Subcutaneous abdominal adipose tissue (tissue), 5 donors: ENCODE measurements at regions not wholly inside any gene's neighbourhood (a gene's known extent, or its start where the extent isn't known, plus 50 kb on each side); places are given as distances from the start of the nearest gene placed in this dataset.

ENCODE experiments used
- H3K27ac ChIP-seq: one replicate; pipeline ENCODE4 v1.7.0; 2013; ENCODE audit warnings: low read depth, mild to moderate bottlenecking, inconsistent platforms, low read length, moderate library complexity
- H3K27me3 ChIP-seq, 5 donors: one replicate each; pipeline ENCODE4 v1.7.0; 2013; ENCODE audit warnings: low read length in 5 of 5, inconsistent platforms in 1 of 5; ENCODE audit not compliant: control insufficient read depth in 5 of 5, insufficient read depth in 4 of 5
- H3K36me3 ChIP-seq, 5 donors: one replicate each; pipeline ENCODE4 v1.7.0; 2013; ENCODE audit warnings: low read length in 5 of 5; ENCODE audit not compliant: control insufficient read depth in 5 of 5, insufficient read depth in 5 of 5
- H3K4me1 ChIP-seq, 5 donors: one replicate each; pipeline ENCODE4 v1.7.0; 2013; ENCODE audit warnings: low read length in 5 of 5, mild to moderate bottlenecking in 3 of 5, moderate library complexity in 1 of 5; ENCODE audit not compliant: control insufficient read depth in 5 of 5, insufficient read depth in 5 of 5
- H3K4me3 ChIP-seq, 5 donors: one replicate each; pipeline ENCODE4 v1.7.0; 2013; ENCODE audit warnings: low read length in 5 of 5, low read depth in 1 of 5
- H3K9ac ChIP-seq, 5 donors: one replicate each; pipeline ENCODE4 v1.7.0; 2013; ENCODE audit warnings: low read length in 5 of 5, mild to moderate bottlenecking in 4 of 5, moderate library complexity in 3 of 5
- H3K9me3 ChIP-seq, 5 donors: one replicate each; pipeline ENCODE4 v1.7.0; 2013; ENCODE audit warnings: low read length in 5 of 5; ENCODE audit not compliant: control insufficient read depth in 5 of 5
- donor health status: healthy.
- donor health status: healthy.
- donor health status: healthy.
- donor health status: healthy.
- donor health status: healthy.

DNA sequence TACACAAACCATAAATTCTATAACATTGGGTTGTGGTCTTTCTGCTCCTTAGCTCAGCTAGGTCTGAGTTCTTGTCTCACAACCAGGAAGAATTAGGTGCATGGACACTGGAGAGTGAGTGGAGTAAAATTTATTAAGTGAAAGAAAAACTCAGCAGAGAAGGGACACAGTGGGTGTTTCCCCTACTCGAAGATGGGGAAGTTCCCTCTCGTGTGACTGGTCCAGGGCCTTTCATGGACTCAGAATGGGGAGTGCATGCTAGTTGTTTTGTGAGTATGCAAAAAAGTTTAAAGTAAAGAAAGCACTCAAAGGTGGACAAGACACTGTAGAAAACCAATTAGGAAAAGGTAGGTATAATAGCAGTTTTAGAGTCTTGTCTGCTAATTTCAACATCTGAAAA, 215.5 kb upstream of the RORA start:
- H3K27me3 ChIP-seq: no peaks in the 10 kb centered on the region
- H3K36me3 ChIP-seq: no peaks in the 10 kb centered on the region
- H3K4me3 ChIP-seq: no peak overlapping the region
- H3K27ac ChIP-seq: no peak overlapping the region
- H3K9ac ChIP-seq: no peak overlapping the region
- H3K9me3 ChIP-seq: peaks cover 0 to 5% (median 0%) of the 10 kb centered on the region in 5 donors
- H3K4me1 ChIP-seq: no peaks in the 10 kb centered on the region

DNA sequence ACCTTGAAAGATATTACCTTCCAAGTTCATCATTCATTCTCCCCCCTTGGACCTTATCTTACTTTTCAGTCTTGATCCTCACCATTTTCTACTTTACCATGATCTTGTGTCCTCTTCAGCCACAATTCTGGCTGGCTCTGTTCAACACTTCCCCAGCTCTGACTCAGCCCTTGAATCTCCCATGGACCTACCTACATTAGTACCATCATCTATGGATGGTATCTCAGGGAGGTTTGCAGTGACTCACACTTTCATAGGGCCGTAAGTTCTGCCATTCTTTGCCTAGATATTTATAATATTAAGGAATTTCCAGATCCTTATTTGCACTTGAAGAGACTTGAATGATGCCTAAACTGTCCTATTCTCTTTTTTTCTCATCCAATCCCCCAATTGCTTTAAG, 213.7 kb upstream of the RORA start:
- H3K9me3 ChIP-seq: peaks cover 0 to 5% (median 0%) of the 10 kb centered on the region in 5 donors
- H3K27me3 ChIP-seq: no peaks in the 10 kb centered on the region
- no peaks in the 10 kb centered on the region for H3K4me1 ChIP-seq
- no peaks in the 10 kb centered on the region for H3K36me3 ChIP-seq
- H3K4me3 ChIP-seq: no peak overlapping the region
- H3K9ac ChIP-seq: no peak overlapping the region
- no peak overlapping the region for H3K27ac ChIP-seq

DNA sequence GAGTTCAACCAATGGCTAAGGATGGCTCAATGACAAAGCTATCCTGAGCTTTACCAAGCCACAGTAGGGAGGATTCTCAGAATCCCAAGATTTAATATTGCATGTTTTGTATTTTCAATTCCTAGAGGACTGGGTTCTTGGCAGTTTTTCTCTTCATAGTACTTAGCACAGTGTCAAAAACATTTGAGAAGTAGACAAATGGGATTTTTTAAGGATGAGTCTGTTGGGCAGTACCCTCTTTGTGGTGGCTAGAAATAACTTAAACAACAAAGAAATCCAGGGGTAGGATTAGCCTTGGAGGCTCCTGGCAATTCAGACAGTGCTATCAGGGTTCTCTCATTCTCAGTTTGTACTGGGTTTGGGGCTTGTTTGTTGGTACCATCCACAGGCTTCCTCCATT, 212.8 kb upstream of the RORA start:
- Histone ChIP-seq H3K27me3 (no peaks in the 10 kb centered on the region), H3K9ac (no peak overlapping the region), H3K4me3 (no peak overlapping the region), H3K36me3 (no peaks in the 10 kb centered on the region), H3K4me1 (no peaks in the 10 kb centered on the region), H3K9me3 (peaks cover 0 to 5% (median 0%) of the 10 kb centered on the region in 5 donors), H3K27ac (no peak overlapping the region)

DNA sequence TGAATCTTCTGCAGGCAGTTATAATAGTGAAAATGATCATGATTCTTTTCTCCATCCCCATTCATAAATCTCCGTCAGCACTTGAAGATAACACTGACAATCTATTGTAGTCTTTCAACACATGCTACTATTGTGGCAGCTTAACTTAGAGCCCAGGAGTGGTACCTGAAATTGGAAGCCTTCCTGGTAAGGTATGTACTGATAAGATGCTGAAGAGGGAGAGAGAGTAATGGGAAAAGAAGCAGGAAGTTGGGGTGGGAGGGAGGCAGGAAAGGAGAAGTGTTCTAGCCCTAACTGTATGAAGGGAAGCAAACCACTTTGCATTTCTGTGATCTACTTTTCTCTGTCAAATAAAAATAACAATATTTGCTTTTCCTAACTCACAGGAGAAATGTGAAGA, 197.4 kb upstream of the RORA start:
- no peaks in the 10 kb centered on the region for H3K27me3 ChIP-seq
- no peak overlapping the region for H3K4me3 ChIP-seq
- no peaks in the 10 kb centered on the region for H3K9me3 ChIP-seq
- H3K4me1 ChIP-seq: no peaks in the 10 kb centered on the region
- no peak overlapping the region for H3K27ac ChIP-seq
- H3K9ac ChIP-seq: peak overlapping the region in 1 of 5 donors; percentile 6
- H3K36me3 ChIP-seq: no peaks in the 10 kb centered on the region

DNA sequence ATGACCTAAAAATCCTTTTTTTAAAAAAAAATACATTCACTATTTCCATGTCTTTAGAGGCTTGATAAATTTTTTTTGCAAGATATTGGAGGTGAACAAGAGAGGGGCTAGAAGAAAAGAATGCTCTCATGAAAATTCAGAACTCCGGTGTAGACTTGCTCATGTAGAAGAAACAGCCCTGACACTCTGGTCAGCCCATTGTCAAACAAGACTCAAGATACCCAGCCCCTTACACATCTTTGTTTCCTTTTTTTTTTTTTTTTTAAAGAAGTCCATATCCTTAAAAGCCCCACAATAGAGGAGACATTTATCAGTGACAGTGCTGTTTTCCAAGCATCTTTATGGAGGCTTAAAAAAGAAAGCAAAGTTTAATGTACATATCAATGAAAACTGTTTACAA, 196.8 kb upstream of the RORA start:
- no peaks in the 10 kb centered on the region for H3K36me3 ChIP-seq
- no peaks in the 10 kb centered on the region for H3K4me1 ChIP-seq
- H3K4me3 ChIP-seq: no peak overlapping the region

DNA sequence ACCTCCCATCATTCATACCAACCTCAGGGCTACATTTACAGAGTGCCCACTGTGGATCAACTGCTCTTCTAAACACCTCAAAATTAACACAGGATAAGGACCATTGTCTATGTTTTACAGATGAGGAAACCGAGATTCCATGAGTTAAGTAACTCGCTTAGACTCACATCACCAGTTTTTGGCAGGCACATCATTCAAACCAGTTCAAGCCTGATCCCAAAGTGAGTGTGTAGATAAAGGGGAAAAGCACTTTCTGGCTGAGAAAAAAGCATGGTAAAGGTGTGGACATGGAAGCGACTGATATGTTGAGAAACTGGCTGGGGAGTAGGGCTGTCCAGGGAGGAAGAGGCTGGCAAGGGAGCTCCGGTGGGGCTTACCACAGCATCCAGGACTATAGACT, 193.7 kb upstream of the RORA start:
- H3K4me3 ChIP-seq: no peak overlapping the region
- no peaks in the 10 kb centered on the region for H3K36me3 ChIP-seq
- H3K4me1 ChIP-seq: no peaks in the 10 kb centered on the region
- no peaks in the 10 kb centered on the region for H3K9me3 ChIP-seq
- no peak overlapping the region for H3K9ac ChIP-seq
- H3K27ac ChIP-seq: no peak overlapping the region
- no peaks in the 10 kb centered on the region for H3K27me3 ChIP-seq

More for the DNA sequence above, 196.8 kb upstream of the RORA start:
- Histone ChIP-seq H3K27me3 (no peaks in the 10 kb centered on the region), H3K9me3 (no peaks in the 10 kb centered on the region), H3K27ac (no peak overlapping the region), H3K9ac (no peak overlapping the region)

DNA sequence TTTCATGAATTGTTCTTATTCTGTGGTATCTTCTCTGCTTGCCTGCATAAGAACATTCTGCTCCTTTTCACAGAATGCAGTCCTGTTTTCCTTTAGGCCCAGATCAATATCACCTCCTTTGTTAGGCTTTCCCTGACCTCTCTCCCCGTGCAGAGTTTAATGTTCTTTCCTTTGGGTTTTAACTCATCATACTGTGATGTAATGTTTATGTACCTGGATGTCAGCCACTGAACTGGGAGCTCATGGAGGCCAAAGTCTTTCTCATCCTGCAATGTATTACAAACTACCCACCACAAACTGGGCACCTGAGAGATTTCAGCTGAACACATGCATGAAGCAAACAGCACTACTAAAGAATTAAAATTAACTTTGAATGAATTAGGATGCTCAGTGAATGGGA, 192.8 kb upstream of the RORA start:
- Histone ChIP-seq H3K36me3 (no peaks in the 10 kb centered on the region), H3K9me3 (no peaks in the 10 kb centered on the region), H3K4me3 (no peak overlapping the region)

DNA sequence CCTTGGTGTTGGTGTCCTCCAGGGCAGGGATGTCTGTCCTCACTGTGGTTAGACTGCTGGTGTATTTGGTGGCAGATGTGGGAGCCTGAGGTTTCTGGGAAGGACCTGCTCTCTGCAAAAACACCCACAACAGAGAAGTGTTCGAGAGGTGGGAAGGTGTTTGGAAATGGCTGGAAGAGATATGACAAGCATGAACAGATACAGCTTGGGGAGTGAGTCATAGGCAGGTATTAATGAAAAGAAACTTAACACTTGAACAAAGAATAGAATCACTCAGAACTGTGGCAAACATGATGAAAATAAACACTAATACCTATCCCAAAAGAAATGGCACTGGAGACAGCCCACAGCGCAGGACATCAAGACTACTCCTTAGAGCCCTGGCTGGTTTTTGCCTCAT, 192.4 kb upstream of the RORA start:
- no peaks in the 10 kb centered on the region for H3K9me3 ChIP-seq
- no peak overlapping the region for H3K9ac ChIP-seq
- H3K4me1 ChIP-seq: no peaks in the 10 kb centered on the region
- H3K27me3 ChIP-seq: no peaks in the 10 kb centered on the region
- no peak overlapping the region for H3K27ac ChIP-seq
- no peaks in the 10 kb centered on the region for H3K36me3 ChIP-seq
- H3K4me3 ChIP-seq: no peak overlapping the region

More for the DNA sequence above, 192.8 kb upstream of the RORA start:
- Histone ChIP-seq H3K4me1 (no peaks in the 10 kb centered on the region), H3K27ac (no peak overlapping the region), H3K27me3 (no peaks in the 10 kb centered on the region), H3K9ac (no peak overlapping the region)

DNA sequence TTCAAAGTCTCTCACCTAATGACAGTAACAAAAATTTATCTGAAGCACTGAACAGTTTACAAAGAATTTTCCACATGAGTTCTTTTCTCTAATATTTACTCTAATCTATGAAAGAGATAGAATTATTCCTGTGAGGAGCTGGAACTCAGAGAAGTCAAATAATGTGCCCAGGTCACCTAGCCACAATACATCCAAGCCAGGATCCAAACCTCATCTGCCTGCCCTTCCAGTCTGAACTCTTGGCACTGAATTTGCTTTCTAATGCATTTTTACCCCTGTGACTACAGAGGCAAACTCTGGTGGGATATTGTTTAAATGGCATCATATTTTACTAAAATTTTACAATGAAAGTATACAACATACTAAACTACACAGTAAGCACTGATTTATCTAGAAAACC, 191.4 kb upstream of the RORA start:
- no peaks in the 10 kb centered on the region for H3K4me1 ChIP-seq
- H3K9me3 ChIP-seq: no peaks in the 10 kb centered on the region
- no peaks in the 10 kb centered on the region for H3K36me3 ChIP-seq
- H3K27ac ChIP-seq: no peak overlapping the region
- H3K4me3 ChIP-seq: no peak overlapping the region
- no peak overlapping the region for H3K9ac ChIP-seq
- H3K27me3 ChIP-seq: no peaks in the 10 kb centered on the region

DNA sequence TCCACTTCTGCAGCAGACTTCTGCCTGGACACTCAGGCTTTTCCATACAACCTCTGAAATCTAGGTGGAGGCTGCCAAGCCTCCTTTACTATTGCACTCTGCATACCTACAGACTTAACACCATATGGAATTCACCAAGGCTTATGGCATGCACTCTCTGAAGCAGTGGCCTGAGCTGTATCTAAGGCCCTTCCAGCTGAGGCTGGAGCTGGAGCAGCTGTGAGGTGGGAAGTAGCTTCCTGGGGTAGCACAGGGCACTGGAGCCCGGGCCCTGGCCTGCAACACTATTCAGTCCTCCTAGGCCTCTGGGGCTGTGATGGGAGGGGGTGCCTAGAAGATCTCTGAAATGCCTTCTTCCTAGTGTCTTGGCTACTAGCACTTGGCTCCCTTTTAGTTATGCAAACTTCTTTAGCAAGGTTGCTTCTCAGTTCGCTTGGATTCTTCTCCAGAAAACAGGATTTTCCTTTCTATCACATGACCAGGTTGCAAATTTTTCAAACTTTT, 186.6 kb upstream of the RORA start:
- Histone ChIP-seq H3K4me1 (no peaks in the 10 kb centered on the region), H3K4me3 (no peak overlapping the region), H3K27ac (no peak overlapping the region), H3K9me3 (no peaks in the 10 kb centered on the region), H3K36me3 (no peaks in the 10 kb centered on the region), H3K9ac (no peak overlapping the region), H3K27me3 (no peaks in the 10 kb centered on the region)
